ENCODE measurements at regions not wholly inside any gene's neighbourhood (a gene's known extent, or its start where the extent isn't known, plus 50 kb on each side); places are given as distances from the start of the nearest gene placed in this dataset.

DNA sequence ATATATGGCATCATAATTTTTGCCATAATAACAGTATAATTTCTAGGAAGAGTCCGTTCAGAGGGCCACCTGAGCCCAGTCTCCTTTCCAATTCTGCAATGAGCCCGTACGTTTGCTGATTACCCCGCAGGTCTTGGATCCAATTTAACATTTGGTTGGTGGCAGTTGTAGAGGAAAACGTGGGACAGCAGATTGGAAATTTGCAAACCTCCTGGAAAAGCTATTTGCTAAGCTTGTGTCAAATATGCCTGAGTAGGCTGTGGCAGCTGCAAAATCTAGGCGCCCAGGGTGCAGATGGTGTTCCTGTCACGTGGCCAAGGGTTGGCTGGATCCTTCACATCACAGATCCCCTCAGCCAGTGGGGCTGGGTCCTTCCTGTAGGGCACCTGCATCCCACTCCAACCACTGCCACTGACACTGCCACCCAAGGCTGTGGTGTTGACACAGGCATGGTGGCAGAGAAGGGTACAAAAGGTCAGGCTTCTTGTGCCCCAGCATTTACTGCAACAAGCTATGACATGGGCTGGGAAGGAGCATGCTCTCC is 174.8 kb upstream of the SYT6 start:
- in situ Hi-C loops (cut with MboI; ENCODE audit: low sequenced_read_pairs in 4 of 4): loop anchor here in 1 of 4 donors (25.0 kb wide), 1 partner anchor 734 kb away; no protein-coding TSS in a partner anchor
- H3K4me1 ChIP-seq: no peaks in the 10 kb centered on the region
- peaks cover 0 to 4% (median 0%) of the 10 kb centered on the region in 3 donors for H3K27me3 ChIP-seq
- TF ChIP-seq, protein P1, sequence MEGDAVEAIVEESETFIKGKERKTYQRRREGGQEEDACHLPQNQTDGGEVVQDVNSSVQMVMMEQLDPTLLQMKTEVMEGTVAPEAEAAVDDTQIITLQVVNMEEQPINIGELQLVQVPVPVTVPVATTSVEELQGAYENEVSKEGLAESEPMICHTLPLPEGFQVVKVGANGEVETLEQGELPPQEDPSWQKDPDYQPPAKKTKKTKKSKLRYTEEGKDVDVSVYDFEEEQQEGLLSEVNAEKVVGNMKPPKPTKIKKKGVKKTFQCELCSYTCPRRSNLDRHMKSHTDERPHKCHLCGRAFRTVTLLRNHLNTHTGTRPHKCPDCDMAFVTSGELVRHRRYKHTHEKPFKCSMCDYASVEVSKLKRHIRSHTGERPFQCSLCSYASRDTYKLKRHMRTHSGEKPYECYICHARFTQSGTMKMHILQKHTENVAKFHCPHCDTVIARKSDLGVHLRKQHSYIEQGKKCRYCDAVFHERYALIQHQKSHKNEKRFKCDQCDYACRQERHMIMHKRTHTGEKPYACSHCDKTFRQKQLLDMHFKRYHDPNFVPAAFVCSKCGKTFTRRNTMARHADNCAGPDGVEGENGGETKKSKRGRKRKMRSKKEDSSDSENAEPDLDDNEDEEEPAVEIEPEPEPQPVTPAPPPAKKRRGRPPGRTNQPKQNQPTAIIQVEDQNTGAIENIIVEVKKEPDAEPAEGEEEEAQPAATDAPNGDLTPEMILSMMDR (IDR thresholded peaks at IDR 0.05 in 4 of 5, conservative IDR thresholded peaks at IDR 0.05 in 1 of 5): no peak
- TF ChIP-seq POLR2A (IDR thresholded peaks at IDR 0.05): no peak
- H3K27ac ChIP-seq: no peak overlapping the region
- no peak overlapping the region for H3K4me3 ChIP-seq
- H3K9me3 ChIP-seq: no peaks in the 10 kb centered on the region
- H3K36me3 ChIP-seq: no peaks in the 10 kb centered on the region
- ATAC-seq (no peak), DNase-seq (no peak)
- intact Hi-C loops (cut with DNase I; ENCODE audit: low total_unique reads): no loop called here

DNA sequence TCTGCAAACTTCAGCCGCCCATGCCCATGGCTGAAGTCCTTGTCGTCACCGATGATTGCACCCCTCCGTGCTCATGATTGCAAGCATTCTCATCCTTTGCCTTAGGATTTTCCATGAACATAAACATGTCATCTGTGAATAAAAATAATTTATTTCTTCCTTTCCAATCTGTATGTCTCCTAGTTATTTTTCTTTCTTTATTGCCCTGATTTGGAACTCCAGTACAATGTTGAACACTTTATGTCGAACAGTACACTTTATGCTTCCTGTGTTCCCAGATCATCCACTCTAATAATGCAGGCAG is 170.9 kb upstream of the SYT6 start:
- no peak for ATAC-seq
- intact Hi-C loops (cut with DNase I; ENCODE audit: low total_unique reads) (no loop called here), in situ Hi-C loops (cut with MboI; ENCODE audit: low sequenced_read_pairs in 4 of 4) (no loop called here)
- no peak for DNase-seq
- Histone ChIP-seq H3K27me3 (peaks cover 0 to 4% (median 0%) of the 10 kb centered on the region in 3 donors), H3K4me1 (no peaks in the 10 kb centered on the region), H3K27ac (no peak overlapping the region), H3K36me3 (no peaks in the 10 kb centered on the region), H3K4me3 (no peak overlapping the region), H3K9me3 (no peaks in the 10 kb centered on the region)
- TF ChIP-seq POLR2A (IDR thresholded peaks at IDR 0.05): no peak
- TF ChIP-seq, protein P1 (IDR thresholded peaks at IDR 0.05 in 4 of 5, conservative IDR thresholded peaks at IDR 0.05 in 1 of 5): no peak

DNA sequence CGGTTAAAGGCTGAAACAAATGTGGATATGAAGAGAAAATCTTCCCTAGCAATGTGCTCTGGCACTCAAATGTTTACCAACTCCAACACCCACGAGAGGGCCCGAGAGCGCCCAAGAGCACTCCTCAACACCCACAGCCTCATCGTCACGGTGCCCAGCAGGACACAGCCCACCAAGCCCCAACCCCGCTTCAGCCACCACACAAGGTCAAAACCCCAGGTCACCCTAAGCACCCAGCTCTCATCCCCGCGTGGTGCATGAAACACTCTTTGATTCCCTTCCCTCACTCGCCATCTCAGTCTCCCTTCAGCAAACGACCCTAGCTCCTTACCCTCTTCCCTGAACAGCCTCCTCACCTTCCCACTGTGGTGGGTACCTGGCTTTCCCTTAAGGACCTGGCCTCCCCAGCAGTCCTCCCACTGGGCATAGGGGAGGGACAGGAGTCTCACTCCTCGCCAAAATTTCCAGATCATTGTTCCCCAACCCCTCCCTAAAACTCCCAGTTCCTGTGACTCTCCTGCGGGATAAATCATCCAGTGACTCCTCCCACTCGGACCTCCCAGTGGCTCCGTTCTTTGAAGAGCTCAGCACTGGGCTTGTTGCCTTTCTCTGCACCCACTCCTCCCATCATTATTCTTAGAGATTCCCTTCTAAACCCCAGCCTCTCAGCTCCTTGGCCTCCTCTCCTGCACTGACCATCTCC is 170.4 kb upstream of the SYT6 start:
- H3K4me1 ChIP-seq: no peaks in the 10 kb centered on the region
- in situ Hi-C loops (cut with MboI; ENCODE audit: low sequenced_read_pairs in 4 of 4) (no loop called here), intact Hi-C loops (cut with DNase I; ENCODE audit: low total_unique reads) (no loop called here)
- peaks cover 0 to 4% (median 0%) of the 10 kb centered on the region in 3 donors for H3K27me3 ChIP-seq
- DNase-seq (no peak), ATAC-seq (no peak)
- H3K4me3 ChIP-seq: no peak overlapping the region
- H3K27ac ChIP-seq: no peak overlapping the region
- no peaks in the 10 kb centered on the region for H3K9me3 ChIP-seq
- no peaks in the 10 kb centered on the region for H3K36me3 ChIP-seq
- TF ChIP-seq, protein P1 (IDR thresholded peaks at IDR 0.05 in 4 of 5, conservative IDR thresholded peaks at IDR 0.05 in 1 of 5): no peak
- no peak for TF ChIP-seq POLR2A (IDR thresholded peaks at IDR 0.05)

DNA sequence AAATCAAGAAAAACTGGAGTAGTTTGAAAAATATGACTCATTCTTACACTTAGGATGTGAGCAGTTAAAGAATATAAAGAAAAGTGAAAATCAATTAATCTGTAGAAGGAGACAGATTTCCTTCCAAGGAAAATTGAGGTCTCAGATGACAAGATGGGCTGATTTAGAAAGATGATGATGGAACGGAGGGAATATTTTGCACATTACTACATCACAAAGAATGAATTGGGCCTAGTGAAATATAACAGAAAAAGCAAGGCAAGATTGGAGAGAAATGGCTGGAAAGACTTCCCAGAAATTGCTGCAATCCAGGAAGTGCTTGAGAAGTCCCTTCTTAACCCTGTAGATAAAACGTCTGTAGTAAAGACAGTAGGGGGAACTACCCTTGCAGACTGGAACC is 169.1 kb upstream of the SYT6 start:
- ATAC-seq (no peak), DNase-seq (no peak)
- Histone ChIP-seq H3K27ac (no peak overlapping the region), H3K4me1 (no peaks in the 10 kb centered on the region), H3K9me3 (no peaks in the 10 kb centered on the region), H3K36me3 (no peaks in the 10 kb centered on the region), H3K4me3 (no peak overlapping the region), H3K27me3 (no peaks in the 10 kb centered on the region)
- in situ Hi-C loops (cut with MboI; ENCODE audit: low sequenced_read_pairs in 4 of 4) (no loop called here), intact Hi-C loops (cut with DNase I; ENCODE audit: low total_unique reads) (no loop called here)
- TF ChIP-seq, protein P1 (IDR thresholded peaks at IDR 0.05 in 4 of 5, conservative IDR thresholded peaks at IDR 0.05 in 1 of 5): no peak
- no peak for TF ChIP-seq POLR2A (IDR thresholded peaks at IDR 0.05)
